A673 (cell line): ENCODE measurements at regions not wholly inside any gene's neighbourhood (a gene's known extent, or its start where the extent isn't known, plus 50 kb on each side); places are given as distances from the start of the nearest gene placed in this dataset.
"Not testable (repeated sequence)": the region's sequence is repeated elsewhere in the genome, so short reads cannot be mapped to it uniquely, and the experiment has no call there.

Source experiments
- BruUV-seq: library from RNA; stranded (reverse); fragments of 400-500 nt; replicated peaks from 2 replicates; lab custom pipeline; 2021; lab: Mats Ljungman, UMichigan
- CTCF ChIA-PET: fragments of 300-600 bp; sonication (Branson Sonifier 250); formaldehyde crosslinking; loops from one replicate; lab custom pipeline; 2022; ENCODE audit warnings: antibody characterized with exemption; lab: Charles Lee
- POLR2A ChIA-PET: fragments of 300-600 bp; sonication (Branson Sonifier 250); formaldehyde crosslinking; loops from one replicate; lab custom pipeline; 2022; ENCODE audit warnings: antibody characterized with exemption; ENCODE audit not compliant: low non-redundant PET; lab: Charles Lee
- DNase-seq: peaks from one replicate; pipeline ENCODE4 v3.0.0-alpha.2; 2015; ENCODE audit warnings: low spot score
- H3K27ac ChIP-seq: fragments of 200-600 bp; sonication (generic); 2 replicates; pipeline ENCODE4 v1.5.1; 2016; ENCODE audit warnings: mixed run types, low read depth, mild to moderate bottlenecking, mixed read lengths, antibody characterized with exemption, low read length; ENCODE audit not compliant: poor library complexity, severe bottlenecking
- H3K27me3 ChIP-seq: fragments of 200-600 bp; sonication (generic); replicated peaks from 2 replicates; pipeline ENCODE4 v1.6.1; 2017; ENCODE audit warnings: mixed run types, low read depth, mild to moderate bottlenecking, mixed read lengths, antibody characterized with exemption, low read length; ENCODE audit not compliant: insufficient read depth, poor library complexity
- H3K36me3 ChIP-seq: fragments of 200-600 bp; sonication (generic); 2 replicates; pipeline ENCODE4 v1.6.1; 2016; ENCODE audit warnings: mixed run types, mild to moderate bottlenecking, mixed read lengths, antibody characterized with exemption, low read length; ENCODE audit not compliant: insufficient read depth, poor library complexity, severe bottlenecking
- H3K4me1 ChIP-seq: fragments of 200-600 bp; sonication (generic); 2 replicates; pipeline ENCODE4 v1.6.1; 2017; ENCODE audit warnings: mixed run types, mild to moderate bottlenecking, mixed read lengths, antibody characterized with exemption, low read length; ENCODE audit not compliant: insufficient read depth, poor library complexity, severe bottlenecking
- H3K4me3 ChIP-seq: fragments of 200-600 bp; sonication (generic); 2 replicates; pipeline ENCODE4 v1.5.1; 2016; ENCODE audit warnings: low read depth, mixed run types, mild to moderate bottlenecking, mixed read lengths, low read length; ENCODE audit not compliant: poor library complexity, severe bottlenecking
- H3K9me3 ChIP-seq: fragments of 200-600 bp; sonication (generic); 2 replicates; pipeline ENCODE4 v1.6.1; 2016; ENCODE audit warnings: mixed run types, low read depth, mild to moderate bottlenecking, mixed read lengths, antibody characterized with exemption, low read length; ENCODE audit not compliant: poor library complexity, severe bottlenecking
- CTCF ChIP-seq: fragments of 300-800, 200-600 bp; sonication (generic); conservative IDR thresholded peaks from 2 replicates; pipeline ENCODE4 v1.5.1; 2017; ENCODE audit warnings: low read depth, mild to moderate bottlenecking, antibody characterized with exemption, low read length, moderate library complexity, mixed read lengths
- EZH2 ChIP-seq: fragments of 200-600 bp; sonication (generic); IDR thresholded peaks from 2 replicates; pipeline ENCODE4 v1.6.1; 2017; ENCODE audit warnings: borderline replicate concordance, low read depth, mild to moderate bottlenecking, mixed read lengths, antibody characterized with exemption, low read length; ENCODE audit not compliant: poor library complexity, severe bottlenecking
- intact Hi-C: fragments of 100-400 bp; cut with micrococcal nuclease; formaldehyde crosslinking; loops from one replicate; pipeline ENCODE4 v1.10.0; 2022; ENCODE audit not compliant: unreplicated experiment

GRCh38 chr13:18665124-18665523 lies 516.5 kb downstream of the TUBA3C start:
- H3K36me3 ChIP-seq, DNase-seq, intact Hi-C loops, H3K4me3 ChIP-seq, H3K27me3 ChIP-seq, BruUV-seq, H3K9me3 ChIP-seq, H3K27ac ChIP-seq, POLR2A ChIA-PET, H3K4me1 ChIP-seq, CTCF ChIA-PET: not testable (repeated sequence)

- intact Hi-C loops, POLR2A ChIA-PET: not testable (repeated sequence)
Measured at GRCh38 chr13:18663222-18663621, 518.4 kb downstream of the TUBA3C start.

GRCh38 chr13:18643644-18644172 lies 537.9 kb downstream of the TUBA3C start:
- H3K4me3 ChIP-seq, H3K36me3 ChIP-seq, H3K27ac ChIP-seq, intact Hi-C loops, BruUV-seq, DNase-seq, CTCF ChIA-PET, H3K4me1 ChIP-seq, POLR2A ChIA-PET, H3K27me3 ChIP-seq, H3K9me3 ChIP-seq: not testable (repeated sequence)

More at GRCh38 chr13:18663222-18663621, 518.4 kb downstream of the TUBA3C start:
- H3K36me3 ChIP-seq, CTCF ChIA-PET, H3K4me3 ChIP-seq, H3K4me1 ChIP-seq, DNase-seq, H3K27me3 ChIP-seq, BruUV-seq, H3K27ac ChIP-seq, H3K9me3 ChIP-seq: not testable (repeated sequence)

- H3K4me3 ChIP-seq, H3K27ac ChIP-seq, CTCF ChIA-PET, H3K27me3 ChIP-seq, intact Hi-C loops, BruUV-seq, H3K4me1 ChIP-seq, POLR2A ChIA-PET, H3K9me3 ChIP-seq, DNase-seq, H3K36me3 ChIP-seq: not testable (repeated sequence)
Measured at GRCh38 chr13:18628928-18629327, 552.7 kb downstream of the TUBA3C start.

- ChIA-PET CTCF (no interaction called here), POLR2A (no interaction called here)
- intact Hi-C loops, result no loop called here
- DNase-seq, result no peak
- Histone ChIP-seq H3K9me3 (no peaks in the 10 kb centered on the region), H3K4me3 (no peak overlapping the region), H3K4me1 (no peaks in the 10 kb centered on the region), H3K27me3 (no peaks in the 10 kb centered on the region), H3K27ac (no peak overlapping the region), H3K36me3 (no peaks in the 10 kb centered on the region)
- TF ChIP-seq EZH2, result no peak
- no peak for TF ChIP-seq CTCF
- BruUV-seq, result no TSS peak
Measured at GRCh38 chr13:18628428-18628827, 553.2 kb downstream of the TUBA3C start.

GRCh38 chr13:18624061-18624460 lies 557.6 kb downstream of the TUBA3C start:
- DNase-seq, H3K4me1 ChIP-seq, H3K27me3 ChIP-seq, H3K27ac ChIP-seq, intact Hi-C loops, H3K4me3 ChIP-seq, H3K9me3 ChIP-seq, POLR2A ChIA-PET, H3K36me3 ChIP-seq, CTCF ChIA-PET, BruUV-seq: not testable (repeated sequence)

- H3K4me3 ChIP-seq, H3K9me3 ChIP-seq, BruUV-seq, CTCF ChIA-PET, intact Hi-C loops, H3K4me1 ChIP-seq, H3K36me3 ChIP-seq, POLR2A ChIA-PET, H3K27me3 ChIP-seq, H3K27ac ChIP-seq, DNase-seq: not testable (repeated sequence)
Measured at GRCh38 chr13:18618442-18618841, 563.2 kb downstream of the TUBA3C start.
